CD4-positive, alpha-beta memory T cell (primary cell): ENCODE measurements at regions not wholly inside any gene's neighbourhood (a gene's known extent, or its start where the extent isn't known, plus 50 kb on each side); places are given as distances from the start of the nearest gene placed in this dataset.
"Not testable (repeated sequence)": the region's sequence is repeated elsewhere in the genome, so short reads cannot be mapped to it uniquely, and the experiment has no call there.

ENCODE experiments used
- CTCF ChIA-PET: fragments of 350-600 bp; sonication (Branson Sonifier 250); formaldehyde crosslinking; loops from one replicate; lab custom pipeline; 2021; ENCODE audit warnings: inconsistent platforms; ENCODE audit not compliant: partially characterized antibody; lab: Charles Lee
- POLR2A ChIA-PET: fragments of 350-600 bp; sonication (Branson Sonifier 250); formaldehyde crosslinking; loops from one replicate; lab custom pipeline; 2021; ENCODE audit not compliant: partially characterized antibody; lab: Charles Lee
- DNase-seq, 5 donors: peaks; one replicate each; pipeline versions ENCODE4 v3.0.0 to v3.0.0-alpha.2; 2020 to 2022; ENCODE audit warnings: mixed read lengths in 1 of 5
- H3K27ac ChIP-seq: one replicate; pipeline ENCODE4 v1.7.0; 2013; ENCODE audit warnings: low read depth, low read length
- H3K27me3 ChIP-seq: 2 replicates; pipeline ENCODE4 v1.7.0; 2013; ENCODE audit warnings: mild to moderate bottlenecking, low read length, moderate library complexity; ENCODE audit not compliant: insufficient read depth
- H3K36me3 ChIP-seq: 2 replicates; pipeline ENCODE4 v1.7.0; 2013; ENCODE audit warnings: mild to moderate bottlenecking, low read length, moderate library complexity; ENCODE audit not compliant: insufficient read depth
- H3K4me1 ChIP-seq: 2 replicates; pipeline ENCODE4 v1.7.0; 2013; ENCODE audit warnings: mild to moderate bottlenecking, low read length, moderate library complexity; ENCODE audit not compliant: insufficient read depth
- H3K4me3 ChIP-seq, 2 donors: one replicate each; pipeline ENCODE4 v1.7.0; 2013; ENCODE audit warnings: low read length in 2 of 2, mild to moderate bottlenecking in 1 of 2
- H3K9me3 ChIP-seq, 2 donors: one replicate each; pipeline ENCODE4 v1.7.0; 2013; ENCODE audit warnings: low read length in 2 of 2, control low read depth in 1 of 2; ENCODE audit not compliant: control insufficient read depth in 1 of 2
- H3K27ac Mint-ChIP-seq, 7 donors: one replicate each; pipeline ENCODE4 v1.8.0; 2020 to 2021; ENCODE audit warnings: mixed read lengths in 7 of 7, mild to moderate bottlenecking in 6 of 7, inconsistent platforms in 3 of 7, moderate library complexity in 3 of 7
- H3K27me3 Mint-ChIP-seq, 2 donors: one replicate each; pipeline ENCODE4 v1.8.0; 2020 to 2021; ENCODE audit warnings: mixed read lengths in 2 of 2
- H3K36me3 Mint-ChIP-seq, 2 donors: one replicate each; pipeline ENCODE4 v1.8.0; 2020 to 2021; ENCODE audit warnings: mixed read lengths in 2 of 2, inconsistent platforms in 1 of 2, mild to moderate bottlenecking in 1 of 2
- H3K4me1 Mint-ChIP-seq, 4 donors: one replicate each; pipeline ENCODE4 v1.8.0; 2020 to 2021; ENCODE audit warnings: mixed read lengths in 4 of 4, mild to moderate bottlenecking in 1 of 4
- H3K4me3 Mint-ChIP-seq, 8 donors: one replicate each; pipeline ENCODE4 v1.8.0; 2020 to 2021; ENCODE audit warnings: mixed read lengths in 8 of 8, mild to moderate bottlenecking in 7 of 8, moderate library complexity in 6 of 8, inconsistent platforms in 3 of 8
- H3K9me3 Mint-ChIP-seq, 8 donors: one replicate each; pipeline ENCODE4 v1.8.0; 2020 to 2021; ENCODE audit warnings: mixed read lengths in 8 of 8, mild to moderate bottlenecking in 5 of 8, inconsistent platforms in 3 of 8, moderate library complexity in 1 of 8
- intact Hi-C: fragments of 100-400 bp; cut with micrococcal nuclease; formaldehyde crosslinking; loops from one replicate; pipeline ENCODE4 v1.15.1; 2023

DNA sequence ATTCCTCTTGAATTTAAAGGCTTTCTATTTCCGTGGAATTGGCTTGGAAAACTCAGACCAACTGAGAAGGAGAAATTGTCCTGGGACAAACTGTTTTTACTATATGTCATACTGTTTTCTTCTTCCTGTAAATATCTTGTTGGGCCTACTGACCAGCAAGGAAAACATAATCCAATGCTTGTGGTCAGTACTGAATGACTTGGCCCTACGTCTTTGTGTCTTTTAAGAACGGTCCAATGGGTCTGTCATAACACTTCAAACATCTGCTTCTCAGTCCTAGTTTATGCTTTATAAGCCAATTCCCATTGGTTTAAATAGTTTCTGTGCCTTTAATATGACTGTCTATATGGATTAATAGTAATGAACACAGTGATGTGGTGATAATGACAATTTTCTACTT, 248.5 kb upstream of the DDHD1 start:
- Mint-ChIP-seq H3K36me3 (no peaks in the 10 kb centered on the region), H3K27me3 (no peaks in the 10 kb centered on the region), H3K9me3 (peaks cover 0 to 11% (median 2%) of the 10 kb centered on the region in 8 donors), H3K4me1 (no peaks in the 10 kb centered on the region), H3K27ac (no peak overlapping the region), H3K4me3 (no peak overlapping the region)
- Histone ChIP-seq H3K27me3 (no peaks in the 10 kb centered on the region), H3K36me3 (no peaks in the 10 kb centered on the region), H3K4me3 (no peak overlapping the region), H3K9me3 (no peaks in the 10 kb centered on the region), H3K27ac (no peak overlapping the region), H3K4me1 (no peaks in the 10 kb centered on the region)
- CTCF ChIA-PET, result no interaction called here
- no peak for DNase-seq
- intact Hi-C loops, result no loop called here
- POLR2A ChIA-PET, result no interaction called here

DNA sequence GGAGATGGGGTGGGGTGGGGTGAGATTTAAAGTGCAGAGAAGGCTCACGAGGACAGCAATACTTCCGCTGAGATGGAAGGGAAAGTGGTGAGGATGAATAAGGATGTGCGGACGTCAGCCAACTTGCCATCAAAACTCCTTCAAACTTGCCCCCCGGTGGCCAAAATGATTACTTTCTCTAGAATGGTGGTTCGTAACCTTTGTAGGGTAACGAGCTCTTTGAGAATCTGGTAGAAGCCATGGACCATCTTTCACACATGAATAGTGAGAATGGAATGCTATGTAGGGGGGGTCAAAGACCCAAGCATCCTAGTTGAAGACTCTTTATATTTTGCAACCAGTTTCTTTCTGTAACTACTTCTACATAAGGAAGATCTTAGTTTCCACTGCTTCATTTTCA, 245.9 kb upstream of the DDHD1 start:
- ChIA-PET POLR2A (no interaction called here), CTCF (no interaction called here)
- H3K27me3 ChIP-seq, result no peaks in the 10 kb centered on the region
- no peak overlapping the region for H3K27ac Mint-ChIP-seq
- no peak overlapping the region for H3K4me3 Mint-ChIP-seq
- H3K27ac ChIP-seq, result no peak overlapping the region
- no peaks in the 10 kb centered on the region for H3K9me3 ChIP-seq
- no peaks in the 10 kb centered on the region for H3K4me1 Mint-ChIP-seq
- no peak for DNase-seq
- no peaks in the 10 kb centered on the region for H3K27me3 Mint-ChIP-seq
- H3K4me3 ChIP-seq, result no peak overlapping the region
- peaks cover 3 to 6% of the 10 kb centered on the region in 2 donors for H3K36me3 Mint-ChIP-seq
- intact Hi-C loops, result no loop called here
- H3K4me1 ChIP-seq, result no peaks in the 10 kb centered on the region
- H3K36me3 ChIP-seq, result no peaks in the 10 kb centered on the region
- peaks cover 2 to 32% (median 16%) of the 10 kb centered on the region in 8 donors for H3K9me3 Mint-ChIP-seq

DNA sequence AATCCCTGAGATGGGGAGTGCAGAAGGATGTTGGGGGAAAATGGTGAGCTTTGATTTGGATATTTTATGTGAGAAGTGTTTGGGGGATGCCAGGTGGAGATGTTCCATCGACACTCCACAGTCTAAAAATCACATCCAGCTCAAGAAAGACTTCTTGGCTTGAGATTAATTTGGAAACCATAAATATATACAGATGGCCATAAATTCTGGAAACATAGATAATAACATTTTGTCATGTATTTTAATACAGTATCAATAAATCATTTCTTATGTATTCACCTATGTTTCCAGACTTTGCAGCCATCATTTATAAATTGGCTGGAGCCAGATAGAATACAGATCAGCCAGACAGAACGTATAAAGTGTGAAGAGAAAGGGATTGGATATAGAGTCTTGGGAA, 245.5 kb upstream of the DDHD1 start:
- no peaks in the 10 kb centered on the region for H3K9me3 ChIP-seq
- DNase-seq, result no peak
- CTCF ChIA-PET, result no interaction called here
- no peak overlapping the region for H3K27ac ChIP-seq
- no peaks in the 10 kb centered on the region for H3K36me3 ChIP-seq
- no peaks in the 10 kb centered on the region for H3K4me1 ChIP-seq
- no peaks in the 10 kb centered on the region for H3K4me1 Mint-ChIP-seq
- no peaks in the 10 kb centered on the region for H3K27me3 Mint-ChIP-seq
- H3K4me3 Mint-ChIP-seq, result no peak overlapping the region
- no peaks in the 10 kb centered on the region for H3K27me3 ChIP-seq
- H3K4me3 ChIP-seq, result no peak overlapping the region
- POLR2A ChIA-PET, result no interaction called here
- peaks cover 2 to 33% (median 18%) of the 10 kb centered on the region in 8 donors for H3K9me3 Mint-ChIP-seq
- H3K27ac Mint-ChIP-seq, result no peak overlapping the region
- H3K36me3 Mint-ChIP-seq, result peaks cover 3 to 6% of the 10 kb centered on the region in 2 donors
- intact Hi-C loops, result no loop called here

DNA sequence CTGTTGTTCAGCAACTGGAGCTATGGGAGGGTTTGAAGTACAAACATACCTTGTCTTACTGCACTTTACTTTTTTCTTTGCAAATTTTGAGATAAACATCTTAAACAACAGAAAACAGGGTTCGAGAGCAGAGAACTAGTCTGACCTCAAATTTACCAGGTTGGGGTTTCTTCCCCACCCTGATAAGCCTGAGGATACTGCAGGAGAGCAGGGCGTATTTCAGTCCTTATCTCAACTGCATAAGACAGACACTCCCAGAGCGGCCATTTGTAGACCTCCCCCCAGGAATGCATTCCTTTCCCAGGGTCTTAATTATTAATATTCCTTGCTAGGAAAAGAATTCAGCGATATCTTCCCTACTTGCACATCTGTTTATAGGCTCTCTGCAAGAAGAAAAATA, 242.1 kb upstream of the DDHD1 start:
- H3K27me3 Mint-ChIP-seq, H3K27ac ChIP-seq, H3K36me3 Mint-ChIP-seq, H3K4me1 ChIP-seq, H3K4me3 Mint-ChIP-seq, H3K9me3 ChIP-seq, DNase-seq, POLR2A ChIA-PET, H3K27ac Mint-ChIP-seq, CTCF ChIA-PET, H3K4me1 Mint-ChIP-seq, intact Hi-C loops, H3K27me3 ChIP-seq, H3K36me3 ChIP-seq, H3K4me3 ChIP-seq: not testable (repeated sequence)
- peaks cover 2 to 33% (median 19%) of the 10 kb centered on the region in 8 donors for H3K9me3 Mint-ChIP-seq

DNA sequence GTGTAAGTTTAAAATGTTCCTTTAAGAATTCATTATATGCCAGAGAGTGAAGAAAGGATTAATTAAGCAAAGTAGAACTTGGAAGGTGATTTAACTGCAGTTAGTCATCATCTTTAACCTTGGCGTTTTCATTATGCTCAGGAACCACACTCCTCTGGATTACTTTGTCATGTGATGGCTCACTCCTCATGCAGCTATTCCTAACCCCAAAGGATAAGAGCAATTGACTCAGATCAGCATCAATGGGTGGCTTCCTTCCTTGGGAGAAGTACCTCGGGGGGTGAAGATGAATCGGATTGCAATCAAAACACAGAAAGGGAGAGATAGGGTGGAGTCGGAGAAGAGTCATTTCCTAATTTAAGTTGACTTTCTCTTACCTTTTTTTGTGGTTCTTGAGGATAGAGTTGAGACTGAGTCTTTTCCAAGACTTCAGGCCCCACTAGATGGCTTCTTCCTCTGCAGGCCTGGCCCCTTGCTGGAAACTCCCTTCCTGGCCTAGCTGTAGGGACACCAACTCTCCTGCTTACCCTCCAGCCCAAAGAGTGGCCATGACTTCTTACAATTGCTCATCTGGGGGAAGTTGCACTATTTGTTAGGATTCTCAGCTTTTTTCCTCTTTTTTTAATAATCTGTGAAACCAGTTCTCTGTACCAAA, 238.6 kb upstream of the DDHD1 start:
- no peaks in the 10 kb centered on the region for H3K9me3 ChIP-seq
- H3K9me3 Mint-ChIP-seq, result peaks cover 2 to 23% (median 17%) of the 10 kb centered on the region in 8 donors
- no peaks in the 10 kb centered on the region for H3K4me1 ChIP-seq
- H3K27me3 Mint-ChIP-seq, result no peaks in the 10 kb centered on the region
- CTCF ChIA-PET, result no interaction called here
- no peak overlapping the region for H3K27ac ChIP-seq
- no peak overlapping the region for H3K27ac Mint-ChIP-seq
- POLR2A ChIA-PET, result no interaction called here
- no peaks in the 10 kb centered on the region for H3K4me1 Mint-ChIP-seq
- H3K4me3 Mint-ChIP-seq, result no peak overlapping the region
- intact Hi-C loops, result no loop called here
- no peaks in the 10 kb centered on the region for H3K27me3 ChIP-seq
- DNase-seq, result no peak
- H3K4me3 ChIP-seq, result no peak overlapping the region
- no peaks in the 10 kb centered on the region for H3K36me3 ChIP-seq
- H3K36me3 Mint-ChIP-seq, result peaks cover 3 to 6% of the 10 kb centered on the region in 2 donors

DNA sequence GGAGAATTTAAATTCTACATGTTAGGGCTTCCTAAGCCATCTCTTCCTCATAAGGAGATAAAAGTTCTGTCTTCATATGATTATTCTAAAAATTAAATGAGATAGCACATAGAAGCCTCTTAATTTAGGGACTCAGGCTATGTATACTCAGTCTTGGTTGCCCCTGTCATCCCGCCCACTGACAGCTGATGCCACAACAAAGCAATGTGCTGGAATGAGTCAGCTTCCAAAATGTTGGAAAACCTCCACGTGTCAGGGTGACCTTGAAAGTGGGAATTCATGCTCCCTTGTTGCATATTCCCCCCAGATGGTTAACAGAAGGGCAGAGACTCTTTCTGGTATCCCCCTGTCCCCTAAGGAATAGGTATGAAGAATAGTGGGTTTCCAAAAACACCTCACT, 238.0 kb upstream of the DDHD1 start:
- Mint-ChIP-seq H3K27me3 (no peaks in the 10 kb centered on the region), H3K27ac (no peak overlapping the region), H3K9me3 (peaks cover 0 to 19% (median 15%) of the 10 kb centered on the region in 8 donors), H3K36me3 (peaks cover 3 to 6% of the 10 kb centered on the region in 2 donors), H3K4me3 (no peak overlapping the region), H3K4me1 (no peaks in the 10 kb centered on the region)
- H3K27me3 ChIP-seq, result no peaks in the 10 kb centered on the region
- H3K4me1 ChIP-seq, result no peaks in the 10 kb centered on the region
- no peak overlapping the region for H3K27ac ChIP-seq
- no peaks in the 10 kb centered on the region for H3K36me3 ChIP-seq
- intact Hi-C loops, result no loop called here
- POLR2A ChIA-PET, result no interaction called here
- no peak for DNase-seq
- CTCF ChIA-PET, result no interaction called here
- no peaks in the 10 kb centered on the region for H3K9me3 ChIP-seq
- H3K4me3 ChIP-seq, result no peak overlapping the region

DNA sequence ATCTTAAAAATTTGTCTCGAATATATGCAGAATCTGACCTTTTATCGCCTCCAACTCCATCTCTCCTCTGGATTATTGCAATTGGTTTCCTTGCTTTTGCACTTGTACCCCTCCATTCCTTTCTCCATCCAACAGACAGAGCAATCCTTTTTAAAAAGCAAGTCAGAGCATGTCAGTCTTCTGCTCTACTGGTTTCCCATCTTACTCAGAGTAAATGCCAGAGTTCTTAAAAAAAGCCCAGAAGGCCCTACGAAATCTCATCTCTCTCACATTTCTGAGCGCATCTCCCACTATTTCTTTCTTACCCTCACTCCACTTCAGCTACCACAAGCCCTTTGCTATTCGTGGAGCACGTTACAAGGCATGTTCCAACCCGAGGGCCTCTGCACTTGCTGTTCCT, 236.9 kb upstream of the DDHD1 start:
- H3K4me1 ChIP-seq, result no peaks in the 10 kb centered on the region
- no peak for DNase-seq
- Mint-ChIP-seq H3K9me3 (peaks cover 0 to 16% (median 10%) of the 10 kb centered on the region in 8 donors), H3K4me1 (no peaks in the 10 kb centered on the region), H3K36me3 (peaks cover 3 to 6% of the 10 kb centered on the region in 2 donors), H3K4me3 (no peak overlapping the region), H3K27ac (no peak overlapping the region), H3K27me3 (no peaks in the 10 kb centered on the region)
- H3K36me3 ChIP-seq, result no peaks in the 10 kb centered on the region
- no peaks in the 10 kb centered on the region for H3K9me3 ChIP-seq
- intact Hi-C loops, result no loop called here
- CTCF ChIA-PET, result no interaction called here
- POLR2A ChIA-PET, result no interaction called here
- H3K27ac ChIP-seq, result no peak overlapping the region
- H3K27me3 ChIP-seq, result no peaks in the 10 kb centered on the region
- H3K4me3 ChIP-seq, result no peak overlapping the region

DNA sequence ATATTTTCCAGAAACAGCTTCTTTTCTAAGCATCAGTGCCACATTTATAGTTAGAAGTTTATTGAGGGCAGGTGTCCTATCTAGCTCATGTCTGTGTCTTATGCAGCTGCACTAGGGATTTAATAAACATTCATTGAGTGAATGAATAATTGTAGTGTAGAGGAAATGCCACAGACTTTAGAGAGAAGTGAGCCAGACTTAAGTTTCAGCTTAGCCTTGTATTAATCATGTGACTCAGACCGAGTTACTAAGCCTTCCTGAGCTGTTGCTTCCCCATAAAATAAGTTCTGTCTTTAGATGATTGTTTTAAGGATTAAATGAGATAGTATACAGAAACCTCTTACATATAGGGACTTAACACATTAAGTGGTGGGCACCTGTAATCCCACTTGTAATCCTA, 236.1 kb upstream of the DDHD1 start:
- Histone ChIP-seq H3K27ac (no peak overlapping the region), H3K9me3 (no peaks in the 10 kb centered on the region), H3K36me3 (no peaks in the 10 kb centered on the region), H3K27me3 (no peaks in the 10 kb centered on the region), H3K4me3 (no peak overlapping the region), H3K4me1 (no peaks in the 10 kb centered on the region)
- peaks cover 1 to 2% of the 10 kb centered on the region in 2 donors for H3K36me3 Mint-ChIP-seq
- intact Hi-C loops, result no loop called here
- no peaks in the 10 kb centered on the region for H3K4me1 Mint-ChIP-seq
- H3K9me3 Mint-ChIP-seq, result peaks cover 0 to 8% (median 3%) of the 10 kb centered on the region in 8 donors
- ChIA-PET CTCF (no interaction called here), POLR2A (no interaction called here)
- H3K4me3 Mint-ChIP-seq, result no peak overlapping the region
- H3K27ac Mint-ChIP-seq, result no peak overlapping the region
- H3K27me3 Mint-ChIP-seq, result no peaks in the 10 kb centered on the region
- DNase-seq, result no peak
